NCI-H146 (cell line): ENCODE measurements at regions not wholly inside any gene's neighbourhood (a gene's known extent, or its start where the extent isn't known, plus 50 kb on each side); places are given as distances from the start of the nearest gene placed in this dataset.

ENCODE experiments used
- DNase-seq: peaks from one replicate; lab custom pipeline; 2025; lab: John Stamatoyannopoulos, UW

DNA sequence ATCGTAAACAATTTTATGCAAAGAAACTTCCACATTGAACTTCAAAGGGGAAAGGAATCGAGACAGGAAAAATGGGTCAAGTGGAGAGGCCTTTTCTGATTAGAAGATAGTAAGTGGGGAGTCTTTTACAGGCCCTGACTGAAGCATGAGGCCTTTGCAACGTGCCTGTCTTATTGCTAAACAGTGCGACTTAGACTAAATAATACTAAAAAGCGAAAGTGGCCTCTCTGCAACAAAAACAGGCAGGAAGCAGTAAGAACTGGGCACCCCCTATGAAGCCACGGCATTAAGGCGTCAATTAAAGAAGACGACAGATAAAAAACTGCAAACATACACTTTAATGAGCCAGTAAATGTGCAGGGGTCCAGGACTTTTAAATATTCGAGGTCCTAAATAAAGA, 283.4 kb upstream of the GRIP1 start:
- DNase-seq, result no peak

GRCh38 chr12:66963901-66964300, 285.0 kb upstream of the GRIP1 start:
- DNase-seq, result no peak

DNA sequence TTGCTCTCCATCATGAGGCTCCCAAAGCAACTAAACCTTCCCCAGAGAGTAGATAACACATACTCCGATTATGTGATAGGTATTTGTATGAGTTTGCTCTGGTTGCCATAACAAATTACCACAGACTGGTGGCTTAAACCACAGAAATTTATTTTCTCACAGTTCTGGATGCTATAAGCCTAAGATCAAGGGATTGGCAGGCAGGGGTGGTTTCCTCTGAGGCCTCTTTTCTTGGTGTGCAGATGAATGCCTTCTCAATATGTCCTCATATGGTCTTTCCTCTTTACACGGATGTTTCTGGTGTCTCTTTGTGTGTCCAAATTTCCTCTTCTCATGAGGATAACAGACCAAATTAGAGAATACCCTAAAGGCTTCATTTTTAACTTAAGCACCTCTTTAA, 285.8 kb upstream of the GRIP1 start:
- DNase-seq, result no peak

GRCh38 chr12:66965621-66966020, 286.7 kb upstream of the GRIP1 start:
- no peak for DNase-seq

- DNase-seq, result no peak
Observed at GRCh38 chr12:66971816-66972215, 292.9 kb upstream of the GRIP1 start.

GRCh38 chr12:66976526-66976925, 292.6 kb upstream of the CAND1 start:
- DNase-seq, result no peak

DNA sequence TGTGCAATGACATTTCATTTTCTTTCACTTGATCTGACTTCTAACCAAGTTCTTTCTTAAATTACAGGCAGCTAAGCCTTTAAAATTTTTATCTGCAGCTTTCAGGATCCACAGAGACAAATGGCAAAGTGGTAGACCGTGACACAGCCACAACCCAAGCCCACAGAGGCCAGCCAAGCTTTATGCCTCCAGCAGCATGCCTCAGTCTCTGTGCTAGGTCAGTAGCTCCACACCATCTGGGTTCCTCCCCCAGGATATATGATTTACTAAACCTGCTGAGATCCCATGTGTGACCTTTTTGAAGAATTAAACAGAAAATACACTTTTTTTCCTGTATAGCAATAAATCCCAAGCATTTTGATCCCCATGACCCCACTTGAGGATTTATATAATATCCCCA, 290.4 kb upstream of the CAND1 start:
- no peak for DNase-seq

DNA sequence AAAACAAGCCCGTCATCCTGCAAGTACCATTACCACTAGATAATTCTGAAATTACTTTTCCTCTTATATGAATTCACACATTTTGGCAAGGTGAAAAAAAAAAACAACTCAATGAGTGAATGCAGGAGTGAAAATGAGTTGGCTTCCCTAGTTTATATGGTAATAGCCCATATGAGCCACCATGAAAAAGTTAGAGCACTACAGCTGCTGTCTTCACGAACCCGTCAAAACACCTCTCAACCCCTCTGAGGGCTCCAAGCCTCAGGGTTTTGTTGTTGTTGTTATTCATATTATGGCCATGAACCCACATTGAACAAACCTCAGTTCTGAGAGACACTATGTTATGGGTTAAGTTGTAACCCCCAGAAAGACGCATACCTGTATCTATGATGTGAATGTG, 289.9 kb upstream of the CAND1 start:
- no peak for DNase-seq

DNA sequence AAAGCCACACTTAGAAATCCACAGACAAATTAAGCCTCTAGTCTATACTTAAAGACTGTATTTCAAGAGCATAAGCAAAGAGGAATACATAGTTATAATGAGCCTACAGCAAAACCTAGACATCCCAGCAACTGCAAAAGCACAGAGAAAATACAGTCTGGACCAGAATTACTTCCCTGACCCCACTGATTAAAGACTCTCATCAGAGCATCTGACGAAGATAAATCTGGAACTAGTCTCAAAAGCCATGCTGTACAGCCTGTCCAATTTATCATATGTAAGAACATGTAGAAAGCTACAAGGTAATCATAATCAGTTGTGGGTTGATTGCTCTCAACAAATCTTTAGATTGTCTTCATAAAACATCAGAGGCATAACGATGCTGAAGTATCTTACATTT, 285.1 kb upstream of the CAND1 start:
- no peak for DNase-seq

GRCh38 chr12:66984962-66985361, 284.2 kb upstream of the CAND1 start:
- DNase-seq, result no peak

DNA sequence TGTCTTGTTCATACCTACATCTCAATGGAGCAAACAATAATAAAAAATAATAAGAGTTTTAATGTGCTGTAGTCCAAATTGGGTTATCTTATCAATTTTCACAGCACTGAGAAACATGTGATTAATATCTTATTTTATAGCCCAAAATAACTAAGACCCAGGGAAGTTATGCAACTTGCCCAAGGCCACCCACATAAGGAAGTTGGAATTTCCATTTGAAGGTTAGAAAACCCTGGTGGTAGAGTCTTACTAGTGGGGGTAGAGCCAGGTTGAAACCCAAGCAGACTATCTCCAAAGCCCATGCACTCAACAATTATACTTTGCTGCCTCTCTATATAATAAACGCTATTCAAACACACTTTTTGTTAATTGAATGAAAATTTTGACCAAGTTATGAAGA, 270.0 kb upstream of the CAND1 start:
- no peak for DNase-seq

GRCh38 chr12:67001251-67001650, 267.9 kb upstream of the CAND1 start:
- DNase-seq, result no peak

DNA sequence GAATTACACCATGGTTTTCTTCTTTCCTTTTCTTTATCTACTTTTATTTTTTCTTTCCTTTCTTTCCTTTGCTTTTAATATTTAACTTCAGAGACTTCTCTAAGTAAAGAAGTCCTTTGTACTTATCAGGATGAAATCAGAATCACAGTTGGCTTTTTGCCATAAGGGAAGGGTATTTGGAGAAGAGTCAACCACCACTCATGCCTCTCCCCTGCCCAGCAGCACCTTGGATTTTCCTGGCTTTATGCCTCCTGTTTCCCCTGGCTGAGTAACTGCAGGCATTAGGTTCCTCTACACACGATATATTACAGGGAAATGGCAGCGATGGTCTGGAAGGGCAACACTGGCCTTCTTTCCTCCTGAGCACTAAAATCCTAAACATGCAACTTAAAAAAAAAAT, 266.4 kb upstream of the CAND1 start:
- DNase-seq, result no peak

DNA sequence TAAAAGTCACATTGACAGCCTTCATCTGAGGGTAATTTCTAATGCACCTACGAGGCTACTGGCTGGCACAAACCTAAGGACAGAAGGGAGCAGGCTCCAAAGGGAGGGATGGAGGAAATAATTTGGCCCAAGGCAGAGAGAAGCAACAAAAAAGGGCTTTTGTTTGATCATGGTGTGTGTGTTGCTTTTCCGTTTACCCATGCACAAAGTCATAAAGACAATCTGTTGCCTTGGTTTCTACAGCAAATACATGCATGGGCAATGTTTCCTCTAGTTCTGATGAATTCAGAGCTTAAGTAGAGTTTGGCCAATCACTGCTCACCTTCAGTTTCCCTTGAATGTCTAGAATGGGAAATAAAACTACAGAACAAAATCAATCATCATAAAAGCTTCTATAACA, 262.5 kb upstream of the CAND1 start:
- peak; percentile 28 for DNase-seq

GRCh38 chr12:67014642-67015041, 254.5 kb upstream of the CAND1 start:
- peak; percentile 23 for DNase-seq

- peak; percentile 7 for DNase-seq
Observed at GRCh38 chr12:67018105-67018504, 251.1 kb upstream of the CAND1 start.

DNA sequence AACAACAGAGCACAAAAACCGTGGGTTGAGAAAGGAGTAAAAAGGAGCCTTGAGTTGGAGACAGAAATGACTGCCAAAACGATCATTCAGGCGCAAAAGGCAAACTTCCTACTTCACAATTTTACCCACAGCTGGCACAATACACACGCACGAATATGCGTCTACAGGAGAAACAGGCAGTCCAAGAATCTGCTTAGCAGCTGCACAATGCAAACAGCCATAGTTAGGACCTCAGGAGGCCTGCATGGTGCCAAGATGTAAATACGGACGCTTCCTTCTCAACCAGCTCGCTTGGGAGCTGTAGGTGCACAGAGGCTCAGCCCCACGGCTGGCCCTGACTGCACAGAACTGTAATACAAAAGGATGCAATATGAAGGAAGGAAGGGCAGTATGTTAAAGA, 250.1 kb upstream of the CAND1 start:
- DNase-seq, result peak; percentile 33

DNA sequence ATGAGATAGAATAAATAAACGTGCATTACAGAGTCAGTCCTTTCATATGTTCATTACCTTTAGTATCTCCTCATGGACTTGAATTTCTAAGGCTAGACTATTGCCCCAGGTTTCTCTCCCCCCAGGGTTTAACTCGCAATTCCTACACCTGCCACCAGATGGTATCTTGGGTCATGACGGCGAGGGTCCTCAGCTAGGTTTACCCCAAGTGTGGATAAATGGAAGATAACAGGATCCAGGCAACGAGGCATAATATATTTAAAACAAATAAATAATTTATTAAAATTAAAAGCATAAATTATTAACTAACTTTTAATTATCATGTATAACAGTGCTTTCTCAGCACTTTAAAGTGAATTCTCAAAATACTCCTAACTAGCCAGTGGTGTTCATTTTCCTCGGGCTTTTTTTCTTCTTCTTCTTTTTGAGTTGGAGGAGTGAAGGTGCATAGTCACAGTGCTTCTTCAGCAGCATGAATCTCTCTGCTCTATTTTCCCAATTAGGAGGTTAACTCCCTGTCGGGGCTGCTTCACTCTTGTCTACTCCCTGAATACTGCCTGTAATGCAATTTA, 243.5 kb upstream of the CAND1 start:
- DNase-seq, result peak; percentile 56

GRCh38 chr12:67026487-67027246, 242.5 kb upstream of the CAND1 start:
- DNase-seq, result peak; percentile 57

DNA sequence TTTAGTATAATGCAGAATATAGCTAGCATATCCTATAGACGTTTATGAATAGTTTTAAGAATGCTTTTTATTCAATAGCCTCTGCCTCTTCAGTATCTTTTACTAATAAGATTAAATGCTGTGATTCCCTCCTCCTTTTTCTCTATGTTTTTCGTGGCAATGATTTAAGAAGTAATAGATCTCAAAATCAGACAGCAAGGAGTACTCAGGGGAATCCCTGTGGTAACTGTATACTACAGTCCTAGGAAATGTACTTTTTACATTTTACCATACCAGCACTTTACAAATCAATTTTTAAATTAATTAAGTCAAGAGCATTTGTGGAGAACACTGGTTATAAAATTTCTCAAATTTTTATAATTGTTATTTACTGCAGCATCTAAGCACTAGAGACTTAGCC, 240.6 kb upstream of the CAND1 start:
- DNase-seq, result no peak

GRCh38 chr12:67034110-67034879, 234.9 kb upstream of the CAND1 start:
- DNase-seq, result no peak

DNA sequence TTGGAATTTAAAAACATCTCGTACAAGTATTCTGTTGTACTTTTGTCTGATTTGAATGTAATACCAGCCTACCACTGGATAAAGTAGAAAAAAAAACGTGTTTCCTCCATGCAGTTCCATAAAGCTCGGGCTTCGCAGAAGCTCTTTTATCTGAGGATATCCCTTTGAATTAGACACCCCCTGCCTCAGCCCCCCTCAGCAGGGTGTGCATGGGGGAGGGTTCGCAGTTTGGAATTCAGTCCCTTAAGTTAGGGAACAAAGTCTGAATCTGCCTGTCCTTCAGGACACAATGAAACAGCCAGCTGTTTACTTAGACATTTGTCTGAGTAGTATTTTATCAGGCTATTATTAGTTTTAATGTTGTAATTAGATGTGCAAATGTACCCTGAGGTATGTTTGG, 234.0 kb upstream of the CAND1 start:
- peak; percentile 88 for DNase-seq

- no peak for DNase-seq
Observed at GRCh38 chr12:67038486-67038885, 230.7 kb upstream of the CAND1 start.
